ENCODE measurements at regions not wholly inside any gene's neighbourhood (a gene's known extent, or its start where the extent isn't known, plus 50 kb on each side); places are given as distances from the start of the nearest gene placed in this dataset.
"Not testable (repeated sequence)": the region's sequence is repeated elsewhere in the genome, so short reads cannot be mapped to it uniquely, and the experiment has no call there.

GRCh38 chrX:46226422-46226821, 318.8 kb downstream of the ZNF674 start:
- no peaks in the 10 kb centered on the region for H3K27me3 ChIP-seq (ENCODE audit: insufficient read depth, low read length)
- no peak overlapping the region for H3K27ac ChIP-seq (ENCODE audit: low read depth, low read length)
- no peak overlapping the region for H3K4me3 ChIP-seq (ENCODE audit: low read length)
- no peaks in the 10 kb centered on the region for H3K9me3 ChIP-seq (ENCODE audit: insufficient read depth, low read depth, low read length)
- WGBS = 86% methylated on average over 1 of the region's 1 CpG
- no peaks in the 10 kb centered on the region for H3K36me3 ChIP-seq (ENCODE audit: insufficient read depth, low read length)
- no peaks in the 10 kb centered on the region for H3K4me1 ChIP-seq (ENCODE audit: insufficient read depth, low read length)
- no peak overlapping the region for H3K9ac ChIP-seq (ENCODE audit: low read depth, low read length)

GRCh38 chrX:46223499-46223898, 321.7 kb downstream of the ZNF674 start:
- not testable (repeated sequence) for H3K9me3 ChIP-seq (ENCODE audit: insufficient read depth, low read depth, low read length); H3K4me3 ChIP-seq (ENCODE audit: low read length); H3K4me1 ChIP-seq (ENCODE audit: insufficient read depth, low read length); H3K27ac ChIP-seq (ENCODE audit: low read depth, low read length); H3K9ac ChIP-seq (ENCODE audit: low read depth, low read length); H3K27me3 ChIP-seq (ENCODE audit: insufficient read depth, low read length); H3K36me3 ChIP-seq (ENCODE audit: insufficient read depth, low read length)

GRCh38 chrX:46220822-46221221, 324.4 kb downstream of the ZNF674 start:
- H3K4me1 ChIP-seq (ENCODE audit: insufficient read depth, low read length) = no peaks in the 10 kb centered on the region
- H3K9ac ChIP-seq (ENCODE audit: low read depth, low read length) = no peak overlapping the region
- H3K9me3 ChIP-seq (ENCODE audit: insufficient read depth, low read depth, low read length) = no peaks in the 10 kb centered on the region
- H3K27me3 ChIP-seq (ENCODE audit: insufficient read depth, low read length) = no peaks in the 10 kb centered on the region
- H3K4me3 ChIP-seq (ENCODE audit: low read length) = no peak overlapping the region
- no peak overlapping the region for H3K27ac ChIP-seq (ENCODE audit: low read depth, low read length)
- 63% methylated on average over 2 of the region's 3 CpGs for WGBS
- H3K36me3 ChIP-seq (ENCODE audit: insufficient read depth, low read length) = no peaks in the 10 kb centered on the region

GRCh38 chrX:46218373-46218772, 326.8 kb downstream of the ZNF674 start:
- no peaks in the 10 kb centered on the region for H3K4me1 ChIP-seq (ENCODE audit: insufficient read depth, low read length)
- no peaks in the 10 kb centered on the region for H3K9me3 ChIP-seq (ENCODE audit: insufficient read depth, low read depth, low read length)
- 93% methylated on average over 1 of the region's 1 CpG for WGBS
- H3K4me3 ChIP-seq (ENCODE audit: low read length) = no peak overlapping the region
- H3K27ac ChIP-seq (ENCODE audit: low read depth, low read length) = no peak overlapping the region
- H3K36me3 ChIP-seq (ENCODE audit: insufficient read depth, low read length) = no peaks in the 10 kb centered on the region
- no peak overlapping the region for H3K9ac ChIP-seq (ENCODE audit: low read depth, low read length)
- no peaks in the 10 kb centered on the region for H3K27me3 ChIP-seq (ENCODE audit: insufficient read depth, low read length)

- H3K4me1 ChIP-seq (ENCODE audit: insufficient read depth, low read length) = no peaks in the 10 kb centered on the region
- no peak overlapping the region for H3K4me3 ChIP-seq (ENCODE audit: low read length)
- 80% methylated on average over 1 of the region's 2 CpGs for WGBS
- no peaks in the 10 kb centered on the region for H3K9me3 ChIP-seq (ENCODE audit: insufficient read depth, low read depth, low read length)
- H3K9ac ChIP-seq (ENCODE audit: low read depth, low read length) = no peak overlapping the region
- no peaks in the 10 kb centered on the region for H3K27me3 ChIP-seq (ENCODE audit: insufficient read depth, low read length)
- no peak overlapping the region for H3K27ac ChIP-seq (ENCODE audit: low read depth, low read length)
- no peaks in the 10 kb centered on the region for H3K36me3 ChIP-seq (ENCODE audit: insufficient read depth, low read length)
Observed at GRCh38 chrX:46216406-46216805, 328.8 kb downstream of the ZNF674 start.

- Histone ChIP-seq H3K4me1 (ENCODE audit: insufficient read depth, low read length) (peaks cover 7% of the 10 kb centered on the region; the same call in 1 of the 2 replicates), H3K4me3 (ENCODE audit: low read length) (no peak overlapping the region), H3K27me3 (ENCODE audit: insufficient read depth, low read length) (no peaks in the 10 kb centered on the region), H3K9me3 (ENCODE audit: insufficient read depth, low read depth, low read length) (no peaks in the 10 kb centered on the region), H3K27ac (ENCODE audit: low read depth, low read length) (no peak overlapping the region), H3K9ac (ENCODE audit: low read depth, low read length) (no peak overlapping the region), H3K36me3 (ENCODE audit: insufficient read depth, low read length) (no peaks in the 10 kb centered on the region)
- WGBS = 90% methylated on average over 3 of the region's 4 CpGs
Observed at GRCh38 chrX:46211079-46211478, 334.1 kb downstream of the ZNF674 start.

- H3K4me1 ChIP-seq (ENCODE audit: insufficient read depth, low read length) = peaks cover 7% of the 10 kb centered on the region; the same call in 1 of the 2 replicates
- 40% methylated on average over 1 of the region's 4 CpGs for WGBS
Observed at GRCh38 chrX:46209768-46210167, 335.5 kb downstream of the ZNF674 start.

GRCh38 chrX:46209037-46209436, 336.2 kb downstream of the ZNF674 start:
- no peaks in the 10 kb centered on the region for H3K27me3 ChIP-seq (ENCODE audit: insufficient read depth, low read length)
- H3K9me3 ChIP-seq (ENCODE audit: insufficient read depth, low read depth, low read length) = no peaks in the 10 kb centered on the region

More at GRCh38 chrX:46209768-46210167, 335.5 kb downstream of the ZNF674 start:
- Histone ChIP-seq H3K27ac (ENCODE audit: low read depth, low read length) (no peak overlapping the region), H3K9ac (ENCODE audit: low read depth, low read length) (no peak overlapping the region), H3K4me3 (ENCODE audit: low read length) (no peak overlapping the region), H3K36me3 (ENCODE audit: insufficient read depth, low read length) (no peaks in the 10 kb centered on the region), H3K9me3 (ENCODE audit: insufficient read depth, low read depth, low read length) (no peaks in the 10 kb centered on the region), H3K27me3 (ENCODE audit: insufficient read depth, low read length) (no peaks in the 10 kb centered on the region)

GRCh38 chrX:46208225-46208854, 336.9 kb downstream of the ZNF674 start:
- H3K27ac ChIP-seq (ENCODE audit: low read depth, low read length) = no peak overlapping the region
- no peak overlapping the region for H3K9ac ChIP-seq (ENCODE audit: low read depth, low read length)
- H3K36me3 ChIP-seq (ENCODE audit: insufficient read depth, low read length) = no peaks in the 10 kb centered on the region
- peaks cover 7% of the 10 kb centered on the region; the same call in 1 of the 2 replicates for H3K4me1 ChIP-seq (ENCODE audit: insufficient read depth, low read length)
- H3K27me3 ChIP-seq (ENCODE audit: insufficient read depth, low read length) = no peaks in the 10 kb centered on the region
- no CpG with 5 or more reads among the region's 2 CpGs for WGBS
- no peak overlapping the region for H3K4me3 ChIP-seq (ENCODE audit: low read length)
- no peaks in the 10 kb centered on the region for H3K9me3 ChIP-seq (ENCODE audit: insufficient read depth, low read depth, low read length)

More at GRCh38 chrX:46209037-46209436, 336.2 kb downstream of the ZNF674 start:
- Histone ChIP-seq H3K4me3 (ENCODE audit: low read length) (no peak overlapping the region), H3K27ac (ENCODE audit: low read depth, low read length) (no peak overlapping the region), H3K36me3 (ENCODE audit: insufficient read depth, low read length) (no peaks in the 10 kb centered on the region), H3K4me1 (ENCODE audit: insufficient read depth, low read length) (peaks cover 7% of the 10 kb centered on the region; the same call in 1 of the 2 replicates), H3K9ac (ENCODE audit: low read depth, low read length) (no peak overlapping the region)

GRCh38 chrX:46204721-46205422, 340.3 kb downstream of the ZNF674 start:
- Histone ChIP-seq H3K27me3 (ENCODE audit: insufficient read depth, low read length) (no peaks in the 10 kb centered on the region), H3K27ac (ENCODE audit: low read depth, low read length) (no peak overlapping the region), H3K36me3 (ENCODE audit: insufficient read depth, low read length) (no peaks in the 10 kb centered on the region), H3K9me3 (ENCODE audit: insufficient read depth, low read depth, low read length) (no peaks in the 10 kb centered on the region), H3K4me1 (ENCODE audit: insufficient read depth, low read length) (peaks cover 5% of the 10 kb centered on the region; the same call in 1 of the 2 replicates), H3K9ac (ENCODE audit: low read depth, low read length) (no peak overlapping the region), H3K4me3 (ENCODE audit: low read length) (no peak overlapping the region)
- WGBS = no CpG with 5 or more reads among the region's 1 CpG

- Histone ChIP-seq H3K9ac (ENCODE audit: low read depth, low read length) (no peak overlapping the region), H3K4me1 (ENCODE audit: insufficient read depth, low read length) (no peaks in the 10 kb centered on the region), H3K27ac (ENCODE audit: low read depth, low read length) (no peak overlapping the region), H3K27me3 (ENCODE audit: insufficient read depth, low read length) (no peaks in the 10 kb centered on the region), H3K4me3 (ENCODE audit: low read length) (no peak overlapping the region), H3K36me3 (ENCODE audit: insufficient read depth, low read length) (no peaks in the 10 kb centered on the region), H3K9me3 (ENCODE audit: insufficient read depth, low read depth, low read length) (no peaks in the 10 kb centered on the region)
- 88% methylated on average over 9 of the region's 10 CpGs for whole genome bisulfite sequencing
Observed at GRCh38 chrX:46202733-46203514, 342.3 kb downstream of the ZNF674 start.

All from HUES64 (cell line).